Kidney (tissue), 13 donors: ENCODE measurements at regions not wholly inside any gene's neighbourhood (a gene's known extent, or its start where the extent isn't known, plus 50 kb on each side); places are given as distances from the start of the nearest gene placed in this dataset.

Experiments
- DNase-seq, 5 donors: peaks; one replicate each; pipeline ENCODE4 v3.0.0-alpha.2; 2013 to 2020
- FAIRE-seq: peaks from 2 replicates; lab custom pipeline; 2012; peaks lifted over from hg19 to GRCh38; lab: Jason Lieb, UNC
- H3K27ac ChIP-seq, 2 donors: one replicate each; pipeline ENCODE4 v1.7.0; 2013; ENCODE audit warnings: low read depth in 2 of 2, low read length in 2 of 2, inconsistent platforms in 1 of 2
- H3K27me3 ChIP-seq: one replicate; pipeline ENCODE4 v1.7.1; 2013; ENCODE audit warnings: low read length, inconsistent platforms; ENCODE audit not compliant: control insufficient read depth, insufficient read depth
- H3K36me3 ChIP-seq, 3 donors: one replicate each; pipeline versions ENCODE4 v1.7.0 to v1.7.1; 2013; ENCODE audit warnings: low read length in 3 of 3, control low read depth in 1 of 3, inconsistent platforms in 1 of 3; ENCODE audit not compliant: insufficient read depth in 3 of 3, control insufficient read depth in 2 of 3
- H3K4me1 ChIP-seq, 3 donors: one replicate each; pipeline versions ENCODE4 v1.7.0 to v1.7.1; 2013; ENCODE audit warnings: low read length in 3 of 3, inconsistent platforms in 1 of 3, low read depth in 1 of 3; ENCODE audit not compliant: control insufficient read depth in 2 of 3, insufficient read depth in 2 of 3
- H3K4me3 ChIP-seq, 3 donors: one replicate each; pipeline versions ENCODE4 v1.7.0 to v1.8.1; 2013; ENCODE audit warnings: low read length in 3 of 3, control low read depth in 1 of 3, inconsistent platforms in 1 of 3
- H3K9ac ChIP-seq, 3 donors: one replicate each; pipeline versions ENCODE4 v1.7.0 to v1.7.1; 2013; ENCODE audit warnings: low read length in 3 of 3, control low read depth in 1 of 3, inconsistent platforms in 1 of 3
- H3K9me3 ChIP-seq, 3 donors: one replicate each; pipeline versions ENCODE4 v1.7.0 to v1.7.1; 2013; ENCODE audit warnings: low read length in 3 of 3, control low read depth in 1 of 3, inconsistent platforms in 1 of 3; ENCODE audit not compliant: control insufficient read depth in 2 of 3, insufficient read depth in 1 of 3
- CTCF ChIP-seq: IDR thresholded peaks from 3 replicates; pipeline ENCODE4 v1.5.1; 2012; ENCODE audit warnings: mild to moderate bottlenecking, moderate library complexity, borderline replicate concordance; ENCODE audit not compliant: insufficient read depth; ENCODE audit errors: extremely low read depth
- intact Hi-C: fragments of 100-400 bp; cut with DNase I; formaldehyde crosslinking; loops from one replicate; pipeline ENCODE4 v1.11.1; 2022
- donor health status: control.
- donor health status: control.
- donor health status: control.
- donor health status: control.
- donor health status: control.
- donor health status: DM: yes; HTN: yes; CAD: no.
- donor health status: Normal renal cell carcinoma (clear cell type).

DNA sequence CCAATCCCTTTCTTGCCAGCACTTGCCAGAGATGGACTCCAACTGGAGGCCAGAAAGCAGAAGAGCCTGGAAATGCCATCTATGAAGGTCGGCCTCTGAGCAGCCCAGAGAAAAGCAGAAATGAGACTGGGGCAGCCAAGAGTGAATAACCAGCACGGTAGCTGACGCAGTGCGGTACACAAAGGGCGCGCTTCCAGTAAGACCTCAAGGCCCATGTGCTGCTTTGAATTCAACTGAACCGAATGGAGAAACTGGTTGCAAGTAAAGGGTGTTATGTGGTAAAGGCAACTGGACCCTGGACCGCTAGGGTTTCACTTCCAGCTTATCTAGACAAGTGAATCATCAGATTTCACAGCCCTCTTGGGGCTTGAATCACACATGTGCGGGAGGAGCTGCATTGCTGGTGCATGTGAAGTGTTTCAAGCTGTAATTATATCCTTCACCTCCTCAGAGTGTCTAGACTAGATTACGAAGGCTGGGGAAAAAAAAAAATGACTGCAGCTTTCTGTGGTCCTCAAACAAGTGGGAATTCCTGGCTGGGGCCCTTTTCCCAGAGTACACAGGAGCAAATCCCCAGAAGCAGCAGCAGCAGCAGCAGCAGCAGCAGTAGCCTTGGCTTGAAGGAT, 128.9 kb downstream of the CCDC34 start:
- no peak overlapping the region for H3K9ac ChIP-seq
- no peak for TF ChIP-seq CTCF
- H3K4me1 ChIP-seq: no peaks in the 10 kb centered on the region
- intact Hi-C loops: no loop called here
- FAIRE-seq: no peak
- no peaks in the 10 kb centered on the region for H3K27me3 ChIP-seq
- peak in 4 of 5 donors; percentile 61 to 88 (median 76) for DNase-seq
- no peak overlapping the region for H3K4me3 ChIP-seq
- H3K36me3 ChIP-seq: no peaks in the 10 kb centered on the region
- no peaks in the 10 kb centered on the region for H3K9me3 ChIP-seq
- H3K27ac ChIP-seq: no peak overlapping the region

DNA sequence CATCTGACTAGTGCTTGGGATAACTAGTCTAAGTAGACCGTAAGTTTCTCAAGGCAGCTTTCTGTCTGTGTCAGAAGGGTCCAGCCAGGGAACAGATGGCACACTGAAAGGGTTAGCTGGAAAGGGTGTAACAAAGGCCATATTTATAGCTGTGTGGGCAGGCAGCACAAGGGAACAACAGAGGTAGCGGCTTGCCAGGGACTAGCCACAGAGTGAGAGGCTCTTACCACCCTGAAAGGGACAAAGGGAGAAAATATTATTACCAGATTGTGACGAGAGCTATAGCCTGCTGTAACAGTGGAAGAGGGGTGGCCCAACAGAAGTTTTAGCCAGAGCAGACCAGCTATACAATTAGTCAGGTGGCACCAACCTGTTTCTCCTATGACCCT, 129.4 kb downstream of the CCDC34 start:
- intact Hi-C loops: no loop called here
- Histone ChIP-seq H3K4me1 (no peaks in the 10 kb centered on the region), H3K4me3 (no peak overlapping the region), H3K36me3 (no peaks in the 10 kb centered on the region), H3K27ac (no peak overlapping the region), H3K9ac (no peak overlapping the region), H3K9me3 (no peaks in the 10 kb centered on the region), H3K27me3 (no peaks in the 10 kb centered on the region)
- DNase-seq (no peak), FAIRE-seq (no peak)
- no peak for TF ChIP-seq CTCF

DNA sequence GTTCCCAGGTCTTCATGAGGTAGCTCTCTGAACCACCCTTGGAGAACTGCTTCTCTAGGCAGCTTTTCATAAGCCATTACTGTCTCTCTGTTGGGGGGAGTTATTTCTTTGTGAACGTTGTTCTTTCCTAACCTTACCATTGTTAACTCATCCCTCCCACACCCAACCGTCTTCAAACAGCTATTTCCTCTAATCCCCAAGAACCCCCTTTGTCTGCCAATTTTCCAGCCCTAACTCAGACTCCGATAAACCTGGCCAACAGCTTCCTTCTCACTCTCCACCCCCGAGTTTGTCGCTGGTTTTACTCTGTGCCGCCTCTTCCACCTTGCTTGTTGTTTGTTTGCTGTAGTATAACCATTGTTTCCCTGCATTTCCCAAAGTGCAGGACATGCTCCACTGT, 131.5 kb downstream of the CCDC34 start:
- FAIRE-seq: no peak
- no peak for TF ChIP-seq CTCF
- no peak overlapping the region for H3K4me3 ChIP-seq
- H3K9me3 ChIP-seq: no peaks in the 10 kb centered on the region
- H3K27me3 ChIP-seq: no peaks in the 10 kb centered on the region
- H3K36me3 ChIP-seq: no peaks in the 10 kb centered on the region
- H3K27ac ChIP-seq: no peak overlapping the region
- no peak for DNase-seq
- intact Hi-C loops: no loop called here
- peaks cover 0 to 5% (median 2%) of the 10 kb centered on the region in 3 donors for H3K4me1 ChIP-seq
- no peak overlapping the region for H3K9ac ChIP-seq

- no peak overlapping the region for H3K9ac ChIP-seq
- H3K9me3 ChIP-seq: no peaks in the 10 kb centered on the region
- H3K27me3 ChIP-seq: no peaks in the 10 kb centered on the region
- intact Hi-C loops: no loop called here
- no peaks in the 10 kb centered on the region for H3K36me3 ChIP-seq
- no peak overlapping the region for H3K4me3 ChIP-seq
- no peak for TF ChIP-seq CTCF
- H3K4me1 ChIP-seq: peaks cover 0 to 5% (median 2%) of the 10 kb centered on the region in 3 donors
- H3K27ac ChIP-seq: no peak overlapping the region
- DNase-seq (no peak), FAIRE-seq (no peak)
Measured at GRCh38 chr11:27230192-27230572, 132.8 kb downstream of the CCDC34 start.
